Common myeloid progenitor, CD34-positive (primary cell): ENCODE measurements at regions not wholly inside any gene's neighbourhood (a gene's known extent, or its start where the extent isn't known, plus 50 kb on each side); places are given as distances from the start of the nearest gene placed in this dataset.

Experiments
- CTCF ChIA-PET: fragments of 350-600 bp; sonication (Branson Sonifier 250); formaldehyde crosslinking; loops from one replicate; lab custom pipeline; 2021; ENCODE audit warnings: antibody characterized with exemption; lab: Charles Lee
- POLR2A ChIA-PET: fragments of 350-600 bp; sonication (Branson Sonifier 250); formaldehyde crosslinking; loops from one replicate; lab custom pipeline; 2021; ENCODE audit warnings: antibody characterized with exemption; lab: Charles Lee
- DNase-seq, 3 donors: peaks; one replicate each; pipeline versions ENCODE4 v3.0.0 to v3.0.0-alpha.2; 2013
- H3K27ac ChIP-seq, 2 experiments: 1 replicate in 1 of 2; 2 replicates in 1 of 2; pipeline ENCODE4 v1.7.0; 2013; ENCODE audit warnings: inconsistent platforms in 2 of 2, low read length in 2 of 2, mild to moderate bottlenecking in 2 of 2, low read depth in 1 of 2, moderate library complexity in 1 of 2; ENCODE audit not compliant: severe bottlenecking in 2 of 2, insufficient read depth in 1 of 2, poor library complexity in 1 of 2
- H3K27me3 ChIP-seq, 5 experiments: replicated peaks in 2 of 5; 1 replicate in 3 of 5; 2 replicates in 2 of 5; pipeline versions ENCODE4 v1.6.1 to v1.7.0; 2013; ENCODE audit warnings: low read length in 4 of 5, mild to moderate bottlenecking in 2 of 5, moderate library complexity in 2 of 5, inconsistent platforms in 1 of 5; ENCODE audit not compliant: insufficient read depth in 5 of 5, control insufficient read depth in 4 of 5
- H3K36me3 ChIP-seq, 4 experiments: 1 replicate in 2 of 4; 2 replicates in 2 of 4; pipeline versions ENCODE4 v1.6.1 to v1.7.0; 2013; ENCODE audit warnings: low read length in 3 of 4, control low read depth in 1 of 4, mild to moderate bottlenecking in 1 of 4; ENCODE audit not compliant: control insufficient read depth in 4 of 4, insufficient read depth in 4 of 4
- H3K4me1 ChIP-seq, 4 experiments: 1 replicate in 3 of 4; 2 replicates in 1 of 4; pipeline versions ENCODE4 v1.6.1 to v1.7.1; 2013; ENCODE audit warnings: low read length in 3 of 4, mild to moderate bottlenecking in 3 of 4, control low read depth in 1 of 4, inconsistent platforms in 1 of 4, moderate library complexity in 1 of 4; ENCODE audit not compliant: control insufficient read depth in 4 of 4, insufficient read depth in 4 of 4; ENCODE audit errors: control extremely low read depth in 1 of 4
- H3K4me3 ChIP-seq, 7 experiments: 1 replicate in 4 of 7; 2 replicates in 3 of 7; pipeline versions ENCODE4 v1.5.1 to v1.7.0; 2013; ENCODE audit warnings: mild to moderate bottlenecking in 7 of 7, low read length in 6 of 7, moderate library complexity in 6 of 7, inconsistent platforms in 2 of 7, low read depth in 2 of 7, control low read depth in 1 of 7; ENCODE audit not compliant: insufficient read depth in 4 of 7, control insufficient read depth in 1 of 7; ENCODE audit errors: extremely low read depth in 1 of 7
- H3K9me3 ChIP-seq, 5 experiments: 1 replicate in 4 of 5; 2 replicates in 1 of 5; pipeline versions ENCODE4 v1.6.1 to v1.7.1; 2013; ENCODE audit warnings: low read length in 4 of 5, mild to moderate bottlenecking in 2 of 5, inconsistent platforms in 1 of 5, low read depth in 1 of 5, moderate library complexity in 1 of 5; ENCODE audit not compliant: control insufficient read depth in 4 of 5, insufficient read depth in 2 of 5; ENCODE audit errors: control extremely low read depth in 1 of 5
- WGBS: methylation state at CpG from one replicate; pipeline ENCODE4 v1.1.5; 2013; ENCODE audit not compliant: insufficient coverage; 5-methylcytosine and 5-hydroxymethylcytosine counted together

GRCh38 chr9:79985772-79986171, 414.0 kb downstream of the TLE4 start:
- peaks cover 0 to 2% (median 0%) of the 10 kb centered on the region in 5 experiments for H3K9me3 ChIP-seq
- ChIA-PET CTCF (no interaction called here), POLR2A (no interaction called here)
- no peak overlapping the region for H3K4me3 ChIP-seq
- H3K36me3 ChIP-seq: no peaks in the 10 kb centered on the region
- WGBS: 98% methylated on average over 5 of the region's 5 CpGs
- H3K27ac ChIP-seq: no peak overlapping the region
- no peaks in the 10 kb centered on the region for H3K27me3 ChIP-seq
- no peaks in the 10 kb centered on the region for H3K4me1 ChIP-seq
- no peak for DNase-seq

DNA sequence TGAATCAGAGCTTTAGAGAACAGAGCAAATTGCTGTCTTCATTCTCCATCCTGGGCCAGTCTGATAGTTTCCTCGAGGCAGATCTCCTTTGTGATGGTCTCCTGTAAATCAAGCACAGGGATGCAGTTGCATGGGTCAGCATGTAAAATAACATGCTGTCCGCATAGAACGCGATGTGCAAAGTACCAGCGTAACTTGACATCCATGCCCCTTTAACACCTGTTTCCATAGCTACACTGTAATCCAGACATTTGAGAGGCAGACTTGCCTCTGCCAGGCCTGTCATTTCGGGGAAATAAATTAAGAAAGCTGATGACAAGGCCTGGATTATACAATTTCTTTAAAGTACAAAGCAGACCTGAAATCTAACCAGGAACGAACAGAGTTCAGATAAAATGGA, 413.5 kb downstream of the TLE4 start:
- ChIA-PET CTCF (no interaction called here), POLR2A (no interaction called here)
- no peaks in the 10 kb centered on the region for H3K27me3 ChIP-seq
- peaks cover 0 to 2% (median 0%) of the 10 kb centered on the region in 5 experiments for H3K9me3 ChIP-seq
- no peak overlapping the region for H3K4me3 ChIP-seq
- no peak for DNase-seq
- H3K27ac ChIP-seq: no peak overlapping the region
- no peaks in the 10 kb centered on the region for H3K36me3 ChIP-seq
- H3K4me1 ChIP-seq: no peaks in the 10 kb centered on the region
- 95% methylated on average over 4 of the region's 7 CpGs for WGBS

GRCh38 chr9:79984429-79985067, 412.8 kb downstream of the TLE4 start:
- ChIA-PET CTCF (no interaction called here), POLR2A (no interaction called here)
- Histone ChIP-seq H3K4me1 (no peaks in the 10 kb centered on the region), H3K27ac (no peak overlapping the region), H3K36me3 (no peaks in the 10 kb centered on the region), H3K27me3 (no peaks in the 10 kb centered on the region), H3K9me3 (peaks cover 0 to 2% (median 0%) of the 10 kb centered on the region in 5 experiments), H3K4me3 (no peak overlapping the region)
- no CpG with 5 or more reads among the region's 4 CpGs for WGBS
- DNase-seq: no peak

GRCh38 chr9:79980432-79980831, 408.7 kb downstream of the TLE4 start:
- no peaks in the 10 kb centered on the region for H3K4me1 ChIP-seq
- no peak overlapping the region for H3K4me3 ChIP-seq
- POLR2A ChIA-PET: no interaction called here
- H3K27me3 ChIP-seq: no peaks in the 10 kb centered on the region
- CTCF ChIA-PET: no interaction called here
- H3K36me3 ChIP-seq: no peaks in the 10 kb centered on the region
- no peak overlapping the region for H3K27ac ChIP-seq
- 75% methylated on average over 3 of the region's 3 CpGs for WGBS
- H3K9me3 ChIP-seq: peaks cover 0 to 2% (median 0%) of the 10 kb centered on the region in 5 experiments
- no peak for DNase-seq

GRCh38 chr9:79977510-79978197, 405.9 kb downstream of the TLE4 start:
- Histone ChIP-seq H3K9me3 (peaks cover 0 to 2% (median 0%) of the 10 kb centered on the region in 5 experiments), H3K4me1 (no peaks in the 10 kb centered on the region), H3K4me3 (no peak overlapping the region), H3K27me3 (peaks cover 0 to 1% (median 0%) of the 10 kb centered on the region in 5 experiments), H3K36me3 (no peaks in the 10 kb centered on the region), H3K27ac (no peak overlapping the region)
- 100% methylated on average over 1 of the region's 1 CpG for WGBS
- ChIA-PET POLR2A (no interaction called here), CTCF (no interaction called here)
- DNase-seq: no peak

DNA sequence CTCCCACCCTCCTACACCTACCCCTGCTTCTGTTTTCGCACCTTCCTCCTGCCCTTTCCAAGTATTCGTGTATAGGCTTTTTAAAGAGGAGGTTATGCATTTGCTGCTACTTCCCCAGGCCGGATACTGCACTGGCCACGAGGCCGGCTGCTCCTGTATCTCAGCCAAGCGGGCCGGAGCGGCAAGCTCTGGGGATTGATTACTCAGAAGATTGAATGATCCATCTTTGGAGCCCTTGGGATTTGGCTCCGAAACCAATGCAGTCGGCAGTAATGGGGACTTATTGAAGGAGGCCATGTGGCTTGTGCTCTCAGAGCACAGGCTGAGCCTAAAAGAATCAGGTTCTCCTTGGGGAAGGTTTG, 405.3 kb downstream of the TLE4 start:
- POLR2A ChIA-PET: interaction anchor here (0.6 kb wide), 1 partner anchor 1677 kb away, joined by 6 read pairs; no protein-coding TSS in a partner anchor
- Histone ChIP-seq H3K4me3 (no peak overlapping the region), H3K27ac (no peak overlapping the region), H3K9me3 (no peaks in the 10 kb centered on the region), H3K36me3 (no peaks in the 10 kb centered on the region), H3K4me1 (no peaks in the 10 kb centered on the region), H3K27me3 (peaks cover 0 to 1% (median 0%) of the 10 kb centered on the region in 5 experiments)
- no peak for DNase-seq
- 100% methylated on average over 9 of the region's 10 CpGs for WGBS
- CTCF ChIA-PET: no interaction called here
